ENCODE measurements at regions not wholly inside any gene's neighbourhood (a gene's known extent, or its start where the extent isn't known, plus 50 kb on each side); places are given as distances from the start of the nearest gene placed in this dataset.

DNA sequence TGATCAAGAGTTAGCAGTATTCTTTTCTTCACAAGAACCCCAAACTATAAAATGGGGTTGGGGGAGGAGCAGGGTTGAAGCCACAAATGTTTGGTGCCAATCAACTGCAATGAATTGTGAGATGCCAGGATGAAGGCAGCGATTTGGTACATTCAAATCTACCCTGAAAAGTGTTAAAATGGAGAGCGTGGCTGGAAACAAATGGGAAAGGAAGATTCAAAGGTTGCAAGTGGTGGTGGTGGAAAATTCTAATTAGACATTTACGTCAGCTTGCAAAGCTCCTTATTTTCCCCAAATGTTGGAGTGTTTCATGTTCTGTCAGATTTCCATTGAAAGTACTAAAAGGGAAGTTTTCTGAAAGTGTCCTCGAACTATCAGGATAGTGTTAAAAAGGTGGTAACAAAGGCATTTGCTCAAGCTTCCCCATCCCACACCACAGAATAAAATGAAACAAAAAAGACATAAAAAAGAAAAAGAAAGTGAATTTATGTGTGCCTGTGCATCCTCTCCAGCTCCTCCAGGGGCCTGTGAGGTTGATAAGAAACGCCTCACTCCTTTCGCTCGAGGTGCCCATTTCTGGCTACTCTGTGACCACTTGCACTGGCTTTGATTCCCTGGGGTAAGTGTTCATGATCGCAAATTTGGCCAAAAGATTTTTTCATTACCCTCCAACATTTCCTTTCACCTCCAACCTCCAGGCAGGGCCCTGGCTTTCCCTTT is 424.1 kb upstream of the POU3F3 start:
- no peaks in the 10 kb centered on the region for H3K79me2 ChIP-seq (ENCODE audit: control insufficient read depth in 1 of 2, insufficient read depth in 2 of 2, low read length in 2 of 2)
- H3K27me3 ChIP-seq (replicated peaks in 1 of 4; ENCODE audit: control insufficient read depth in 3 of 4, extremely low read depth in 1 of 4, insufficient read depth in 3 of 4, low read length in 3 of 4) = no peaks in the 10 kb centered on the region
- no peak for DNase-seq (ENCODE audit: low read depth in 1 of 2, low spot score in 2 of 2)
- H3K9ac ChIP-seq (replicated peaks in 1 of 4; ENCODE audit: extremely low read depth in 1 of 4, low read depth in 3 of 4, low read length in 3 of 4) = no peak overlapping the region
- WGBS, 2 experiments (ENCODE audit: extremely low coverage in 1 of 2, insufficient coverage in 1 of 2, insufficient read length in 1 of 2, insufficient replicate concordance in 2 of 2, low coverage in 1 of 2, low lambda C conversion rate in 2 of 2, missing lambda C conversion rate in 1 of 2) = 86% methylated on average over 8 of the region's 8 CpGs; no CpG with 5 or more reads in 1 of the 2 experiments
- no peak overlapping the region for H3K4me3 ChIP-seq (ENCODE audit: extremely low read depth in 1 of 4, insufficient read depth in 2 of 4, low read depth in 3 of 4, low read length in 4 of 4)
- POLR2A ChIA-PET (ENCODE audit: partially characterized antibody) = interaction anchor here (1.3 kb wide), 1 partner anchor 9 kb away, joined by 4 read pairs; no protein-coding TSS in a partner anchor
- peaks cover under 1 to 3% (median 2%) of the 10 kb centered on the region in 4 experiments; a peak in 3 of 7 replicates for H3K4me1 ChIP-seq (replicated peaks in 1 of 4; ENCODE audit: control insufficient read depth in 3 of 4, insufficient read depth in 4 of 4, low read length in 3 of 4)
- H2BK15ac ChIP-seq (ENCODE audit: low read length) = no peak overlapping the region
- H3K18ac ChIP-seq (ENCODE audit: extremely low read depth, low read length) = no peak overlapping the region
- H3K23ac ChIP-seq (ENCODE audit: insufficient read length) = no peak overlapping the region
- H2BK20ac ChIP-seq (ENCODE audit: low read length) = no peak overlapping the region
- CTCF ChIA-PET (ENCODE audit: partially characterized antibody) = interaction anchor here (0.9 to 1.6 kb wide), 4 partner anchors 13 to 420 kb away, joined by 3 to 4 read pairs (median 4); no protein-coding TSS in a partner anchor
- no peak overlapping the region for H2BK5ac ChIP-seq (ENCODE audit: low read depth, low read length)
- no peaks in the 10 kb centered on the region for H4K20me1 ChIP-seq (replicated peaks in 1 of 2; ENCODE audit: control insufficient read depth in 1 of 2, insufficient read depth in 2 of 2, low read length in 2 of 2)
- no peaks in the 10 kb centered on the region for H3K9me3 ChIP-seq (ENCODE audit: insufficient read depth in 2 of 2, low read depth in 1 of 2, low read length in 1 of 2)
- no peak overlapping the region for H3K4ac ChIP-seq (replicated peaks; ENCODE audit: insufficient read length, low read depth, low read length)
- H3K4me2 ChIP-seq (ENCODE audit: insufficient read depth in 1 of 2, low read depth in 2 of 2, low read length in 2 of 2) = no peak overlapping the region
- H4K91ac ChIP-seq (replicated peaks; ENCODE audit: insufficient read length, low read length) = no peak overlapping the region
- no peak overlapping the region for H2BK12ac ChIP-seq (ENCODE audit: low read depth, low read length)
- no peak overlapping the region for H3K56ac ChIP-seq (replicated peaks; ENCODE audit: insufficient read length, low read depth, low read length)
- H4K5ac ChIP-seq (ENCODE audit: insufficient read length, low read depth, low read length) = no peak overlapping the region
- H3K79me1 ChIP-seq (ENCODE audit: low read depth, low read length) = no peaks in the 10 kb centered on the region
- no peaks in the 10 kb centered on the region for H3K36me3 ChIP-seq (ENCODE audit: control insufficient read depth in 2 of 4, insufficient read depth in 4 of 4, low read length in 3 of 4)
- no peak overlapping the region for H2BK120ac ChIP-seq (replicated peaks; ENCODE audit: low read depth, low read length)
- no peak overlapping the region for H2AK5ac ChIP-seq (ENCODE audit: low read depth, low read length)
- H2AFZ ChIP-seq (ENCODE audit: low read length) = no peak overlapping the region
- H4K8ac ChIP-seq (ENCODE audit: extremely low read depth, insufficient read depth, low read length) = no peak overlapping the region
- no peak overlapping the region for H3K14ac ChIP-seq (ENCODE audit: insufficient read length)
- no peaks in the 10 kb centered on the region for H3K23me2 ChIP-seq (ENCODE audit: low read depth, low read length)
- no peak for FAIRE-seq
- no peak overlapping the region for H3K27ac ChIP-seq (ENCODE audit: low read depth, low read length)
- TF ChIP-seq ASH2L (IDR thresholded peaks at IDR 0.05; ENCODE audit: low read length) = no peak
- TF ChIP-seq SIN3A (conservative IDR thresholded peaks at IDR 0.05 in 1 of 2, IDR thresholded peaks at IDR 0.05 in 1 of 2; ENCODE audit: low read depth in 1 of 2, low read length in 2 of 2) = no peak
- no peak for TF ChIP-seq FOSL1 (IDR thresholded peaks at IDR 0.05; ENCODE audit: insufficient read depth, low read depth, low read length)
- no peak for TF ChIP-seq TCF12 (IDR thresholded peaks at IDR 0.05; ENCODE audit: low read depth, low read length)
- no peak for TF ChIP-seq PHF8 (conservative IDR thresholded peaks at IDR 0.05; ENCODE audit: low read depth, low read length)
- no peak for TF ChIP-seq JUND (IDR thresholded peaks at IDR 0.05; ENCODE audit: low read length)
- no peak for TF ChIP-seq SAP30 (IDR thresholded peaks at IDR 0.05; ENCODE audit: insufficient read depth, insufficient replicate concordance, low read length)
- TF ChIP-seq SIRT6 (IDR thresholded peaks at IDR 0.05; ENCODE audit: low read length) = no peak
- TF ChIP-seq, protein P1, sequence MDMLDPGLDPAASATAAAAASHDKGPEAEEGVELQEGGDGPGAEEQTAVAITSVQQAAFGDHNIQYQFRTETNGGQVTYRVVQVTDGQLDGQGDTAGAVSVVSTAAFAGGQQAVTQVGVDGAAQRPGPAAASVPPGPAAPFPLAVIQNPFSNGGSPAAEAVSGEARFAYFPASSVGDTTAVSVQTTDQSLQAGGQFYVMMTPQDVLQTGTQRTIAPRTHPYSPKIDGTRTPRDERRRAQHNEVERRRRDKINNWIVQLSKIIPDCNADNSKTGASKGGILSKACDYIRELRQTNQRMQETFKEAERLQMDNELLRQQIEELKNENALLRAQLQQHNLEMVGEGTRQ (IDR thresholded peaks at IDR 0.05; ENCODE audit: low read length) = no peak
- no peak for TF ChIP-seq SP1 (IDR thresholded peaks at IDR 0.05; ENCODE audit: low read depth, low read length)
- no peak for TF ChIP-seq RNF2 (IDR thresholded peaks at IDR 0.05; ENCODE audit: borderline replicate concordance, low read depth, low read length, missing control alignments, poor library complexity, severe bottlenecking)

Measured in H1 (cell line).